ENCODE measurements at regions not wholly inside any gene's neighbourhood (a gene's known extent, or its start where the extent isn't known, plus 50 kb on each side); places are given as distances from the start of the nearest gene placed in this dataset.

GRCh38 chr10:31604646-31605170, 285.7 kb downstream of the ZEB1 start:
- no peak for DNase-seq

- DNase-seq, result no peak
Measured at GRCh38 chr10:31604096-31604495, 285.1 kb downstream of the ZEB1 start.

- peak; percentile 26 to 87 (median 51) for DNase-seq
Measured at GRCh38 chr10:31603235-31604087, 284.4 kb downstream of the ZEB1 start.

- peak in 1 of 5 experiments; percentile 18 for DNase-seq
Measured at GRCh38 chr10:31602541-31603234, 283.7 kb downstream of the ZEB1 start.

GRCh38 chr10:31601136-31601535, 282.1 kb downstream of the ZEB1 start:
- no peak for DNase-seq

GRCh38 chr10:31599626-31600504, 280.8 kb downstream of the ZEB1 start:
- DNase-seq, result no peak

- DNase-seq, result no peak
Measured at GRCh38 chr10:31596765-31597164, 277.7 kb downstream of the ZEB1 start.

- DNase-seq, result no peak
Measured at GRCh38 chr10:31595992-31596391, 277.0 kb downstream of the ZEB1 start.

- DNase-seq, result no peak
Measured at GRCh38 chr10:31594347-31594873, 275.4 kb downstream of the ZEB1 start.

- DNase-seq, result no peak
Measured at GRCh38 chr10:31593124-31593523, 274.1 kb downstream of the ZEB1 start.

GRCh38 chr10:31591569-31591968, 272.6 kb downstream of the ZEB1 start:
- no peak for DNase-seq

GRCh38 chr10:31590023-31590800, 271.2 kb downstream of the ZEB1 start:
- no peak for DNase-seq

GRCh38 chr10:31587691-31588090, 268.7 kb downstream of the ZEB1 start:
- no peak for DNase-seq

GRCh38 chr10:31586723-31587638, 268.0 kb downstream of the ZEB1 start:
- DNase-seq, result no peak

GRCh38 chr10:31584876-31585275, 265.9 kb downstream of the ZEB1 start:
- no peak for DNase-seq

- DNase-seq, result no peak
Measured at GRCh38 chr10:31584098-31584631, 265.1 kb downstream of the ZEB1 start.

GRCh38 chr10:31583293-31583692, 264.3 kb downstream of the ZEB1 start:
- DNase-seq, result no peak

GRCh38 chr10:31582365-31583052, 263.5 kb downstream of the ZEB1 start:
- DNase-seq, result no peak

GRCh38 chr10:31581741-31582323, 262.8 kb downstream of the ZEB1 start:
- DNase-seq, result no peak

Data from T-helper 2 cell (primary cell).